SK-N-SH treated with all-trans-retinoic acid at 6 μM for 48 hours (cell line): ENCODE measurements at regions not wholly inside any gene's neighbourhood (a gene's known extent, or its start where the extent isn't known, plus 50 kb on each side); places are given as distances from the start of the nearest gene placed in this dataset.

Experiments
- ATAC-seq: fragments of 200-7000 bp; cut with Tn5 transposase; 3 replicates; pipeline ENCODE4 v1.9.1; 2020; ENCODE audit warnings: mild to moderate bottlenecking, moderate library complexity
- ARNTL ChIP-seq: fragments of 450-650 bp; formaldehyde crosslinking; IDR thresholded peaks from 2 replicates; pipeline ENCODE4 v1.5.0; 2020; ENCODE audit warnings: low read depth, mild to moderate bottlenecking, moderate library complexity, borderline replicate concordance
- BACH2 ChIP-seq: fragments of 250-450 bp; sonication (Bioruptor Pico); IDR thresholded peaks from 2 replicates; pipeline ENCODE4 v1.9.0; 2021; ENCODE audit warnings: mild to moderate bottlenecking, borderline replicate concordance
- CSDC2 ChIP-seq: fragments of 250-450 bp; sonication (Bioruptor Pico); IDR thresholded peaks from 2 replicates; pipeline ENCODE4 v1.5.0; 2020; ENCODE audit warnings: mild to moderate bottlenecking, moderate library complexity
- ESRRG ChIP-seq: fragments of 250-450 bp; sonication (Bioruptor Pico); IDR thresholded peaks from 2 replicates; pipeline ENCODE4 v1.6.1; 2021; ENCODE audit warnings: mild to moderate bottlenecking
- GLIS3 ChIP-seq: fragments of 250-450 bp; sonication (Bioruptor Pico); IDR thresholded peaks from 2 replicates; pipeline ENCODE4 v1.5.0; 2020; ENCODE audit warnings: mild to moderate bottlenecking, moderate library complexity
- ISL1 ChIP-seq: fragments of 250-450 bp; sonication (Bioruptor Pico); IDR thresholded peaks from 2 replicates; pipeline ENCODE4 v2.1.2; 2022; ENCODE audit warnings: mild to moderate bottlenecking, moderate library complexity
- PPARA ChIP-seq: fragments of 250-450 bp; sonication (Bioruptor Pico); IDR thresholded peaks from 2 replicates; pipeline ENCODE4 v1.5.0; 2020; ENCODE audit warnings: mild to moderate bottlenecking, borderline replicate concordance
- RARB ChIP-seq: fragments of 250-450 bp; sonication (Bioruptor Pico); IDR thresholded peaks from 2 replicates; pipeline ENCODE4 v1.8.0; 2021; ENCODE audit warnings: mild to moderate bottlenecking, moderate library complexity
- SNAI2 ChIP-seq: fragments of 250-450 bp; sonication (Bioruptor Pico); IDR thresholded peaks from 2 replicates; pipeline ENCODE4 v1.5.0; 2020; ENCODE audit warnings: mild to moderate bottlenecking, moderate library complexity
- TCF4 ChIP-seq: fragments of 250-450 bp; sonication (Bioruptor Pico); IDR thresholded peaks from 2 replicates; pipeline ENCODE4 v1.8.0; 2021; ENCODE audit warnings: mild to moderate bottlenecking, moderate library complexity, borderline replicate concordance
- TOX ChIP-seq: fragments of 250-450 bp; sonication (Bioruptor Pico); IDR thresholded peaks from 2 replicates; pipeline ENCODE4 v1.8.0; 2021; ENCODE audit warnings: mild to moderate bottlenecking, moderate library complexity, borderline replicate concordance
- ZFP3 ChIP-seq: fragments of 250-450 bp; sonication (Bioruptor Pico); IDR thresholded peaks from 2 replicates; pipeline ENCODE4 v1.5.0; 2020; ENCODE audit warnings: mild to moderate bottlenecking, moderate library complexity
- ZFP30 ChIP-seq: fragments of 450-650 bp; formaldehyde crosslinking; IDR thresholded peaks from 2 replicates; pipeline ENCODE4 v1.5.0; 2022; ENCODE audit warnings: mild to moderate bottlenecking, moderate library complexity
- ZNF565 ChIP-seq: fragments of 450-650 bp; formaldehyde crosslinking; conservative IDR thresholded peaks from 2 replicates; pipeline ENCODE4 v1.5.0; 2020; ENCODE audit warnings: low read depth, mild to moderate bottlenecking, moderate library complexity
- ZNF70 ChIP-seq: fragments of 450-650 bp; formaldehyde crosslinking; IDR thresholded peaks from 2 replicates; pipeline ENCODE4 v1.5.0; 2020; ENCODE audit warnings: mild to moderate bottlenecking, moderate library complexity
- ZNF8 ChIP-seq: fragments of 450-650 bp; formaldehyde crosslinking; IDR thresholded peaks from 2 replicates; pipeline ENCODE4 v1.5.0; 2020; ENCODE audit warnings: mild to moderate bottlenecking, moderate library complexity
- TF ChIP-seq, protein P1 (sequence below): fragments of 250-450 bp; sonication (Bioruptor Pico); IDR thresholded peaks from 2 replicates; pipeline ENCODE4 v1.5.1; 2020; ENCODE audit warnings: low read depth, mild to moderate bottlenecking, moderate library complexity
- TF ChIP-seq, protein P2 (sequence below): fragments of 250-450 bp; sonication (Bioruptor Pico); IDR thresholded peaks from 2 replicates; pipeline ENCODE4 v1.5.1; 2021; ENCODE audit warnings: mild to moderate bottlenecking, moderate library complexity
- TF ChIP-seq, protein P3 (sequence below): fragments of 250-450 bp; sonication (Bioruptor Pico); IDR thresholded peaks from 2 replicates; pipeline ENCODE4 v1.8.0; 2021; ENCODE audit warnings: low read depth, mild to moderate bottlenecking, moderate library complexity, borderline replicate concordance
- TF ChIP-seq, protein P4 (sequence below): fragments of 250-450 bp; sonication (Bioruptor Pico); IDR thresholded peaks from 2 replicates; pipeline ENCODE4 v1.5.0; 2020; ENCODE audit warnings: mild to moderate bottlenecking, moderate library complexity
- TF ChIP-seq, protein P5 (sequence below): fragments of 250-450 bp; sonication (Bioruptor Pico); IDR thresholded peaks from 2 replicates; pipeline ENCODE4 v1.8.0; 2020; ENCODE audit warnings: mild to moderate bottlenecking, moderate library complexity, borderline replicate concordance

DNA sequence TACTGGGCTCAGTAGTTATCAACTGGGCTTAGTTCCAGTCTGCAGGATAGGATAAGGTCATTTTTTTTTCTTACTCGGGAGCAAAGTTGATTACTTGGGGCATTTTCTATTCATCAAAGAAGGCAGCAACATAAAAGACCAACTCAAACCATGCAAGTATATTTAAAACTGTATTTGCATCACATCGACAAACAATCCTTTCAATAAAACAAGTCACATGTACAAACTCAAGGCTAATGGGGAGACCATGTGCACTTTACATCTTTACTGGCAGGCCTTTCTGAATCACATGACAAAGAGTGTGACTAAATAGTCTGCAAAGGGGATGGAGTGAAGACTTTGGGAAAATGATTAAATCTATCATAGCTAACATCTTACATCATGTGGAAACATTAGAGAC, 610.4 kb upstream of the BOD1L1 start:
- TF ChIP-seq GLIS3 (CRISPR knock-in tag): no peak
- TF ChIP-seq ZNF8 (CRISPR knock-in tag): no peak
- TF ChIP-seq ESRRG (CRISPR knock-in tag): no peak
- TF ChIP-seq, protein P1, sequence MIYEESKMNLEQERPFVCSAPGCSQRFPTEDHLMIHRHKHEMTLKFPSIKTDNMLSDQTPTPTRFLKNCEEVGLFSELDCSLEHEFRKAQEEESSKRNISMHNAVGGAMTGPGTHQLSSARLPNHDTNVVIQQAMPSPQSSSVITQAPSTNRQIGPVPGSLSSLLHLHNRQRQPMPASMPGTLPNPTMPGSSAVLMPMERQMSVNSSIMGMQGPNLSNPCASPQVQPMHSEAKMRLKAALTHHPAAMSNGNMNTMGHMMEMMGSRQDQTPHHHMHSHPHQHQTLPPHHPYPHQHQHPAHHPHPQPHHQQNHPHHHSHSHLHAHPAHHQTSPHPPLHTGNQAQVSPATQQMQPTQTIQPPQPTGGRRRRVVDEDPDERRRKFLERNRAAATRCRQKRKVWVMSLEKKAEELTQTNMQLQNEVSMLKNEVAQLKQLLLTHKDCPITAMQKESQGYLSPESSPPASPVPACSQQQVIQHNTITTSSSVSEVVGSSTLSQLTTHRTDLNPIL (CRISPR knock-in tag): no peak
- no peak for TF ChIP-seq RARB (CRISPR knock-in tag)
- TF ChIP-seq, protein P2, sequence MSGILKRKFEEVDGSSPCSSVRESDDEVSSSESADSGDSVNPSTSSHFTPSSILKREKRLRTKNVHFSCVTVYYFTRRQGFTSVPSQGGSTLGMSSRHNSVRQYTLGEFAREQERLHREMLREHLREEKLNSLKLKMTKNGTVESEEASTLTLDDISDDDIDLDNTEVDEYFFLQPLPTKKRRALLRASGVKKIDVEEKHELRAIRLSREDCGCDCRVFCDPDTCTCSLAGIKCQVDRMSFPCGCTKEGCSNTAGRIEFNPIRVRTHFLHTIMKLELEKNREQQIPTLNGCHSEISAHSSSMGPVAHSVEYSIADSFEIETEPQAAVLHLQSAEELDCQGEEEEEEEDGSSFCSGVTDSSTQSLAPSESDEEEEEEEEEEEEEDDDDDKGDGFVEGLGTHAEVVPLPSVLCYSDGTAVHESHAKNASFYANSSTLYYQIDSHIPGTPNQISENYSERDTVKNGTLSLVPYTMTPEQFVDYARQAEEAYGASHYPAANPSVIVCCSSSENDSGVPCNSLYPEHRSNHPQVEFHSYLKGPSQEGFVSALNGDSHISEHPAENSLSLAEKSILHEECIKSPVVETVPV (CRISPR knock-in tag): no peak
- no peak for TF ChIP-seq SNAI2 (CRISPR knock-in tag)
- TF ChIP-seq CSDC2 (CRISPR knock-in tag): no peak
- TF ChIP-seq ARNTL: no peak
- no peak for TF ChIP-seq ZFP3 (CRISPR knock-in tag)
- TF ChIP-seq ZFP30 (CRISPR knock-in tag): no peak
- TF ChIP-seq, all 23 proteins: peak for 0
- no peak for ATAC-seq

DNA sequence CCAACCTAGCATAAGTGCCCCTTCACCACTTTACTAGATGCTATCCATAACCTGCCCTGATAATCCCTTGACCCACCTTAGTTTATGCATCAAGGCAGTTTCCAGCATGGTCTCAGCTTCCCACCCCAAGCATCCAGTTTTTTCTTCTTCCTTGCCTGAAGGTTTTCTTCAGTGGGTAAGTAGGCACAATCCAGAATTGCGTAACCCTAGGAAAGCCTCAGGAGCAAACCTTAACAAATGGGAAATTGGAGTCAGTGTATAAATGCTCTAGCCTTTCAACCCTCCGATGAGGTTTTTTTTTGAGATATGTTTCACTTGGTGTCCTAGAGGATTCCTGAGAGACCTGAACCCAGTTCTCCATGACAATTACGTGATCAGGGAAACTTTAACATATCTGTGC, 614.0 kb upstream of the BOD1L1 start:
- TF ChIP-seq, protein P3, sequence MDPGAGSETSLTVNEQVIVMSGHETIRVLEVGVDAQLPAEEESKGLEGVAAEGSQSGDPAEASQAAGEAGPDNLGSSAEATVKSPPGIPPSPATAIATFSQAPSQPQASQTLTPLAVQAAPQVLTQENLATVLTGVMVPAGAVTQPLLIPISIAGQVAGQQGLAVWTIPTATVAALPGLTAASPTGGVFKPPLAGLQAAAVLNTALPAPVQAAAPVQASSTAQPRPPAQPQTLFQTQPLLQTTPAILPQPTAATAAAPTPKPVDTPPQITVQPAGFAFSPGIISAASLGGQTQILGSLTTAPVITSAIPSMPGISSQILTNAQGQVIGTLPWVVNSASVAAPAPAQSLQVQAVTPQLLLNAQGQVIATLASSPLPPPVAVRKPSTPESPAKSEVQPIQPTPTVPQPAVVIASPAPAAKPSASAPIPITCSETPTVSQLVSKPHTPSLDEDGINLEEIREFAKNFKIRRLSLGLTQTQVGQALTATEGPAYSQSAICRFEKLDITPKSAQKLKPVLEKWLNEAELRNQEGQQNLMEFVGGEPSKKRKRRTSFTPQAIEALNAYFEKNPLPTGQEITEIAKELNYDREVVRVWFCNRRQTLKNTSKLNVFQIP (CRISPR knock-in tag): no peak
- no peak for TF ChIP-seq ZNF565 (CRISPR knock-in tag)
- no peak for TF ChIP-seq GLIS3 (CRISPR knock-in tag)
- TF ChIP-seq, protein P2 (CRISPR knock-in tag): no peak
- no peak for TF ChIP-seq RARB (CRISPR knock-in tag)
- no peak for TF ChIP-seq ZFP30 (CRISPR knock-in tag)
- TF ChIP-seq, protein P1 (CRISPR knock-in tag): no peak
- TF ChIP-seq SNAI2 (CRISPR knock-in tag): no peak
- TF ChIP-seq, protein P4, sequence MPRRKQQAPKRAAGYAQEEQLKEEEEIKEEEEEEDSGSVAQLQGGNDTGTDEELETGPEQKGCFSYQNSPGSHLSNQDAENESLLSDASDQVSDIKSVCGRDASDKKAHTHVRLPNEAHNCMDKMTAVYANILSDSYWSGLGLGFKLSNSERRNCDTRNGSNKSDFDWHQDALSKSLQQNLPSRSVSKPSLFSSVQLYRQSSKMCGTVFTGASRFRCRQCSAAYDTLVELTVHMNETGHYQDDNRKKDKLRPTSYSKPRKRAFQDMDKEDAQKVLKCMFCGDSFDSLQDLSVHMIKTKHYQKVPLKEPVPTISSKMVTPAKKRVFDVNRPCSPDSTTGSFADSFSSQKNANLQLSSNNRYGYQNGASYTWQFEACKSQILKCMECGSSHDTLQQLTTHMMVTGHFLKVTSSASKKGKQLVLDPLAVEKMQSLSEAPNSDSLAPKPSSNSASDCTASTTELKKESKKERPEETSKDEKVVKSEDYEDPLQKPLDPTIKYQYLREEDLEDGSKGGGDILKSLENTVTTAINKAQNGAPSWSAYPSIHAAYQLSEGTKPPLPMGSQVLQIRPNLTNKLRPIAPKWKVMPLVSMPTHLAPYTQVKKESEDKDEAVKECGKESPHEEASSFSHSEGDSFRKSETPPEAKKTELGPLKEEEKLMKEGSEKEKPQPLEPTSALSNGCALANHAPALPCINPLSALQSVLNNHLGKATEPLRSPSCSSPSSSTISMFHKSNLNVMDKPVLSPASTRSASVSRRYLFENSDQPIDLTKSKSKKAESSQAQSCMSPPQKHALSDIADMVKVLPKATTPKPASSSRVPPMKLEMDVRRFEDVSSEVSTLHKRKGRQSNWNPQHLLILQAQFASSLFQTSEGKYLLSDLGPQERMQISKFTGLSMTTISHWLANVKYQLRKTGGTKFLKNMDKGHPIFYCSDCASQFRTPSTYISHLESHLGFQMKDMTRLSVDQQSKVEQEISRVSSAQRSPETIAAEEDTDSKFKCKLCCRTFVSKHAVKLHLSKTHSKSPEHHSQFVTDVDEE: no peak
- no peak for TF ChIP-seq ISL1 (CRISPR knock-in tag)
- ATAC-seq: no peak

DNA sequence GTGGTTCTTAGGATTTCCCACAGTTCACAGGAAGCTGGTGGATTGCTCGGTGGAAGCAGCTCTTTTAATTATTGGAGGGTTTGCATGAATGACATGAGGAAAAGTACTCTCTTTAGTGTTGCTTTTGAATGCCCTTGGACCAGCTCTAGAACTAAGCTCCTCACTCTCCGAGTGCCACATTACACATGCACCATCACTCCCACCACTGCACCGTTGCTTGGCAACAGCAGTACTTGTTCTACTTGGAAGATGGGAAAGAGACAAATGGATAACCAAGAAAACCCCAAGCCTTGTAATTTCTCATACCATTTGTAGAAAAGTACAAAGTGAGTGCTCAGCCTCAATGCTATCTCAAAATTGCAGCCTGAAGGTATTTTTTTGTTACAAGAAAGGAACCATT, 620.2 kb upstream of the BOD1L1 start:
- no peak for ATAC-seq
- TF ChIP-seq, protein P5, sequence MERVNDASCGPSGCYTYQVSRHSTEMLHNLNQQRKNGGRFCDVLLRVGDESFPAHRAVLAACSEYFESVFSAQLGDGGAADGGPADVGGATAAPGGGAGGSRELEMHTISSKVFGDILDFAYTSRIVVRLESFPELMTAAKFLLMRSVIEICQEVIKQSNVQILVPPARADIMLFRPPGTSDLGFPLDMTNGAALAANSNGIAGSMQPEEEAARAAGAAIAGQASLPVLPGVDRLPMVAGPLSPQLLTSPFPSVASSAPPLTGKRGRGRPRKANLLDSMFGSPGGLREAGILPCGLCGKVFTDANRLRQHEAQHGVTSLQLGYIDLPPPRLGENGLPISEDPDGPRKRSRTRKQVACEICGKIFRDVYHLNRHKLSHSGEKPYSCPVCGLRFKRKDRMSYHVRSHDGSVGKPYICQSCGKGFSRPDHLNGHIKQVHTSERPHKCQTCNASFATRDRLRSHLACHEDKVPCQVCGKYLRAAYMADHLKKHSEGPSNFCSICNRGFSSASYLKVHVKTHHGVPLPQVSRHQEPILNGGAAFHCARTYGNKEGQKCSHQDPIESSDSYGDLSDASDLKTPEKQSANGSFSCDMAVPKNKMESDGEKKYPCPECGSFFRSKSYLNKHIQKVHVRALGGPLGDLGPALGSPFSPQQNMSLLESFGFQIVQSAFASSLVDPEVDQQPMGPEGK (CRISPR knock-in tag): no peak
- TF ChIP-seq PPARA (no peak), CSDC2 (CRISPR knock-in tag) (no peak), SNAI2 (CRISPR knock-in tag) (no peak), BACH2 (no peak), ZNF70 (CRISPR knock-in tag) (no peak), ZNF565 (CRISPR knock-in tag) (no peak), RARB (CRISPR knock-in tag) (no peak), TCF4 (CRISPR knock-in tag) (no peak), TOX (CRISPR knock-in tag) (no peak)
- TF ChIP-seq, protein P4: no peak
- TF ChIP-seq, protein P1 (CRISPR knock-in tag): no peak
